H1 (cell line): ENCODE measurements at regions not wholly inside any gene's neighbourhood (a gene's known extent, or its start where the extent isn't known, plus 50 kb on each side); places are given as distances from the start of the nearest gene placed in this dataset.

ENCODE experiments used
- BACH1 ChIP-seq: IDR thresholded peaks from 2 replicates; pipeline ENCODE4 v1.6.1; 2012; ENCODE audit warnings: low read length, improper control_type of control experiment
- BCL11A ChIP-seq, 2 experiments: IDR thresholded peaks; one replicate each; pipeline ENCODE4 v1.6.1; 2011; ENCODE audit warnings: low read depth in 2 of 2, low read length in 2 of 2, mild to moderate bottlenecking in 2 of 2
- CHD1 ChIP-seq: IDR thresholded peaks from 2 replicates; pipeline ENCODE4 v1.6.1; 2012; ENCODE audit warnings: low read depth, low read length, improper control_type of control experiment
- CTCF ChIP-seq, 3 experiments: IDR thresholded peaks; 1 replicate in 2 of 3; 2 replicates in 1 of 3; pipeline versions ENCODE4 v1.5.1 to v1.6.1; 2011; ENCODE audit warnings: low read length in 3 of 3, mild to moderate bottlenecking in 3 of 3, inconsistent platforms in 2 of 3, low read depth in 1 of 3, moderate library complexity in 1 of 3; ENCODE audit not compliant: insufficient read depth in 1 of 3; ENCODE audit errors: control extremely low read depth in 1 of 3
- EGR1 ChIP-seq: IDR thresholded peaks from 2 replicates; pipeline ENCODE4 v1.6.1; 2011; ENCODE audit warnings: low read depth, low read length, borderline replicate concordance
- EZH2 ChIP-seq: fragments of 200-600 bp; sonication (generic); IDR thresholded peaks from 2 replicates; pipeline ENCODE4 v1.7.1; 2012; ENCODE audit warnings: low read depth, mild to moderate bottlenecking, moderate library complexity, low read length, inconsistent platforms; ENCODE audit not compliant: severe bottlenecking
- KDM1A ChIP-seq: fragments of 200-600, 300-600 bp; sonication (generic); IDR thresholded peaks from 2 replicates; pipeline ENCODE4 v1.7.1; 2016; ENCODE audit warnings: mild to moderate bottlenecking, low read length, borderline replicate concordance
- MAX ChIP-seq: IDR thresholded peaks from 2 replicates; pipeline ENCODE4 v1.6.1; 2012; ENCODE audit warnings: inconsistent platforms
- POLR2A ChIP-seq, 2 experiments: IDR thresholded peaks; 1 replicate in 1 of 2; 2 replicates in 1 of 2; pipeline ENCODE4 v1.6.1; 2011; ENCODE audit warnings: low read depth in 2 of 2, low read length in 2 of 2, mild to moderate bottlenecking in 2 of 2; ENCODE audit errors: control extremely low read depth in 1 of 2
- RFX5 ChIP-seq: IDR thresholded peaks from 2 replicates; pipeline ENCODE4 v1.6.1; 2011; ENCODE audit warnings: low read depth, low read length, improper control_type of control experiment, borderline replicate concordance
- RNF2 ChIP-seq: fragments of 200-900, 300-1000 bp; sonication (generic); IDR thresholded peaks from 2 replicates; pipeline ENCODE4 v1.7.1; 2016; ENCODE audit warnings: borderline replicate concordance, low read depth, mild to moderate bottlenecking, antibody characterized with exemption, low read length; ENCODE audit not compliant: poor library complexity, severe bottlenecking; ENCODE audit errors: missing control alignments
- SIRT6 ChIP-seq: IDR thresholded peaks from one replicate; pipeline ENCODE4 v1.7.1; 2012; ENCODE audit warnings: low read length, inconsistent platforms
- TBP ChIP-seq: IDR thresholded peaks from 2 replicates; pipeline ENCODE4 v1.6.1; 2011; ENCODE audit warnings: low read depth, low read length, improper control_type of control experiment

DNA sequence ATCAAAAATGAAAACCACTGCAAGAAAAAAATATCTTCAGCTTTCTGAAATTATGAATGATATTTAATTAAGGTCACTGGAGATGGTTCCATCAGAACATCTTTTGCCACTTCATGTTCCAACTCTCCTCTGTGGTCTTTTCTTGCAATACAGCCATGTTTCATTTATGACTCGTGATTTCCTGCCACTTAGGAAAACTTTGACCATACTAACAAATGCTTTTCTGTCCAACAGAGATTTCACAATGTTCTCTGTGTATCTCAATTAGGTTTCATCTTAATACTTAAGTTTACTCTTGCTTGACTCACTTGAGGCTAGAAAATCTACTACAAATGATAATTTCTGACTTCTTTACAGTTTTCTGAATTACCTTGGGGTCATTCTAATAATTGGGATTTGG is 330.9 kb downstream of the CXXC4 start:
- no peak for TF ChIP-seq RNF2
- no peak for TF ChIP-seq SIRT6
- TF ChIP-seq CTCF (IDR thresholded peaks at IDR 0.05; ENCODE audit: control extremely low read depth in 1 of 3, insufficient read depth in 1 of 3, low read depth in 1 of 3, low read length in 3 of 3): no peak
- no peak for TF ChIP-seq RFX5
- no peak for TF ChIP-seq POLR2A (IDR thresholded peaks at IDR 0.05; ENCODE audit: control extremely low read depth in 1 of 2, low read depth in 2 of 2, low read length in 2 of 2)
- no peak for TF ChIP-seq CHD1
- TF ChIP-seq EGR1: no peak
- TF ChIP-seq BACH1: no peak
- TF ChIP-seq KDM1A: no peak
- no peak for TF ChIP-seq EZH2
- TF ChIP-seq MAX: no peak
- TF ChIP-seq TBP: no peak
- TF ChIP-seq BCL11A (IDR thresholded peaks at IDR 0.05; ENCODE audit: low read depth in 2 of 2, low read length in 2 of 2): no peak
